Choroid plexus epithelial cell (primary cell): ENCODE measurements at regions not wholly inside any gene's neighbourhood (a gene's known extent, or its start where the extent isn't known, plus 50 kb on each side); places are given as distances from the start of the nearest gene placed in this dataset.

Source experiments
- DNase-seq: peaks from one replicate; pipeline ENCODE4 v3.0.0-alpha.2; 2010; ENCODE audit warnings: low read depth
- H3K4me3 ChIP-seq: 2 replicates; pipeline ENCODE4 v1.5.1; 2011; ENCODE audit warnings: low read depth, mild to moderate bottlenecking, control low read depth, low read length, moderate library complexity
- CTCF ChIP-seq: conservative IDR thresholded peaks from 2 replicates; pipeline ENCODE4 v1.5.1; 2011; ENCODE audit warnings: low read depth, mild to moderate bottlenecking, control low read depth, inconsistent platforms, low read length, moderate library complexity

DNA sequence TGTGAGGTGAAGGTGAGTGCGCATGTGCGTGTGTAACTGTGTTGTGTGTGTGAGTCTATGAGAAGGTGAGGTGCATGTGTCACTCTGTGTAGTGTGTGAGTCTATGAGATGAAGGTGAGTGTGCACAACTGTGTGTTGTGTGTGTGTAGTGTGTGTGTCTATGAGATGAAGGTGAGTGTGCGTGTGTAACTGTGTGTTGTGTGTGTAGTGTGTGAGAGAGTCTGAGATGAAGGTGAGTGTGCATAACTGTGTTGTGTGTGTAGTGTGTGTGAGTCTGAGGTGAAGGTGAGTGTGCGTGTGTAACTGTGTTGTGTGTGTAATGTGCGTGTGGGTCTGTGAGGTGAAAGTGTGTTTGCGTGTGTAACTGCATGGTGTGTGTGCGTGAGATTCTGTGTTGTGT, 154.0 kb downstream of the FOXD2 start:
- H3K4me3 ChIP-seq = no peak overlapping the region
- DNase-seq = no peak
- no peak for TF ChIP-seq CTCF

- DNase-seq = no peak
- no peak overlapping the region for H3K4me3 ChIP-seq
- TF ChIP-seq CTCF = no peak
Observed at GRCh38 chr1:47592296-47593012, 154.6 kb downstream of the FOXD2 start.

GRCh38 chr1:47593013-47593568, 155.2 kb downstream of the FOXD2 start:
- no peak for TF ChIP-seq CTCF

DNA sequence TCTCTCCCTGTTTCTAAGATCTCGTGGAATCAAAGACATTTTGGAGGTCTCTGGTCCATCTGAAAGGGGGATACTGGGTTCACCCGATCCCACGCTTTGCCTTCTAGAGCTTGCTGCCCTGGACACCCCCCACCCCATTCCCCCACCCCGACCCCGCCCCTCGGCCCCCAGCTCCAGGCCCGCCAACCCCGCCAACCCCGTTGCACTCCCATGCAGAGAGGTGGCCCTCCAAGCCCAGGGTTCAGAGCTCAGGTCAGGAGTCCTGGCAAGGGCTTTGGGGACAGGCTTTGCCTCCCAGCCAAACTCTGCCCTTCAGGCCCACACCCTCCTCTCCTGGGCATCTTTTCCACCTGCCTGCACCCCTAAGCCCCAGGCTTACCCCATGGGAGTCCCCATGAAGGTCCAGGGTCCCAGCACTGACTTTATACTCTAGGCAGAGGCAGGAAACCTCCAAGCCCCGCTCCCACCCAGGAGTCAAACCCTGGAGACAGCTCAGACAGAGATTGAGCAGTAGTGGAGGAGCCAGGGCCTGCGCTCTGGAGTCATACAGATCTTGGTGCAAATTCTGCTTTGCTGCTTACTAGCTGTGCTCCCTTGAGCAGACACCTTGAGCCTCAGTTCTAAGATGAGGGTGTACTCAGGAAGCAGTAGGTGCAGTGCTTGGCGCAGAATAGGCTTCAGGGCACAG, 155.9 kb downstream of the FOXD2 start:
- TF ChIP-seq CTCF = no peak
- no peak for DNase-seq

More at GRCh38 chr1:47593013-47593568, 155.2 kb downstream of the FOXD2 start:
- peak overlapping the region; percentile 36 for H3K4me3 ChIP-seq
- DNase-seq = no peak

DNA sequence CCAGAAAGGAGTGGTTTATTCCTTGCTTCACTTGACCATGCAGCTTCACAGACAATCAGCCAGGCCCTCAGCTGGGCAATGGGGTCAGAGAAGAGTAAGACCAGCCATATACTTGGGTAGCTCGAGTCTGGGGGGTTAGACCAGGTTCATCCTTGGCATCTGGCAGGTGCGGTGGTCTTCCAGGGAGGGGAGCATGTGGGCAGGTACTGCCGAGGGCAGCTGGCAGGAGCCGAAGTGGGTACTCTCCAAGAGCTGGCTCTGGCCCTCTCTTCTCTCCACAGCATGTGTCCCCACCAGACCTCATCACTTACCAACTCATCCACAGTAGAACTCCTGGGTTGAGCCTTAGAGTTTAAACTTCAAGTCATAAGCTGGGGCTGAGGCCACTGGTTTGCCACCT, 156.8 kb downstream of the FOXD2 start:
- TF ChIP-seq CTCF = no peak
- no peak overlapping the region for H3K4me3 ChIP-seq
- no peak for DNase-seq

More for the DNA sequence above, 155.9 kb downstream of the FOXD2 start:
- H3K4me3 ChIP-seq = no peak overlapping the region

GRCh38 chr1:47596328-47596727, 158.5 kb downstream of the FOXD2 start:
- no peak for DNase-seq
- TF ChIP-seq CTCF = no peak

DNA sequence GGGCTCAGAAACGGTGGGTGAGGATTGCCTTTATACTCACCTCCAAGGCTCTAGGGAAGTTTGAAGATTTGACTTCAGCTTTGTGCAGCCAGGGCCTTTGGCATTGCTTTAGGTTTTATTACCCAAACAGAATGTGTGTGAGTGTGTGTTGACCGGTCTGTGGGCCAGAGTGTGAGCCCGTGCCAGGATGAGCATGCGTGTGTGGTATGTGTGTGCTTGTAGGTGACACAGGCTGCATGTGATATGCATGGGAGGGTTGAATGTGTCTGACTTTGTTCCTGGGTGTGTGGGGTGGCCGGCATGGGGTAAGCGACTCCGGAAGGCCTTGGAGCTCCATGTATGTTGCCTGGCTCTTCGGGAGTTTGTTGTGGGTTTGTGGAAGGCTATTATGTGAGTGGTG, 160.5 kb downstream of the FOXD2 start:
- no peak for TF ChIP-seq CTCF

More at GRCh38 chr1:47596328-47596727, 158.5 kb downstream of the FOXD2 start:
- H3K4me3 ChIP-seq = no peak overlapping the region

More for the DNA sequence above, 160.5 kb downstream of the FOXD2 start:
- H3K4me3 ChIP-seq = no peak overlapping the region
- DNase-seq = no peak
